OCI-LY7 (cell line): ENCODE measurements at regions not wholly inside any gene's neighbourhood (a gene's known extent, or its start where the extent isn't known, plus 50 kb on each side); places are given as distances from the start of the nearest gene placed in this dataset.

Experiments
- EZH2phosphoT487 ChIP-seq: fragments of 200-600 bp; sonication (generic); IDR thresholded peaks from 2 replicates; pipeline ENCODE4 v1.6.1; 2018; ENCODE audit warnings: low read depth, borderline replicate concordance, mild to moderate bottlenecking, mixed run types, antibody characterized with exemption, low read length, moderate library complexity, mixed read lengths
- TF ChIP-seq, protein P1 (sequence below): fragments of 200-600 bp; sonication (generic); conservative IDR thresholded peaks from 2 replicates; pipeline ENCODE4 v1.5.1; 2014; ENCODE audit warnings: mild to moderate bottlenecking, antibody characterized with exemption, low read length, moderate library complexity, mixed read lengths

DNA sequence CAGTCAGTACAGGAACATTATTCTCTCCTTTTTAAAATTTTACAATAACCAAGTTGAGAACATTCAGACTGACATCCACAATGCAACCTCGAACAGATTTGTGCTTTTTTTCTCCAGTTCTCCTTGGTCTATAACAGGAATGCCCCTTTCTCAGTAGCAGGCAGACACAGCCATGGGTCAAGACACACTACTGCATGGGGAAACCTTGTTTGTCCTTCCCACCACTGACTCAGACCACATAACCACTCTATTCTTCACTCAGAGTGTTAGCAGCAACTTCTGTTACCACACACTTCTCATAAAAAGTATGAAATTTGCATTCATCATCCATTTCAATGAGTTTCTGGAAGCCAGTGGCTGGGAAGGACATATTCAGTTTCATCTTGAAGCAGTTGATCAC is 421.7 kb downstream of the ADRA2A start:
- TF ChIP-seq, protein P1, sequence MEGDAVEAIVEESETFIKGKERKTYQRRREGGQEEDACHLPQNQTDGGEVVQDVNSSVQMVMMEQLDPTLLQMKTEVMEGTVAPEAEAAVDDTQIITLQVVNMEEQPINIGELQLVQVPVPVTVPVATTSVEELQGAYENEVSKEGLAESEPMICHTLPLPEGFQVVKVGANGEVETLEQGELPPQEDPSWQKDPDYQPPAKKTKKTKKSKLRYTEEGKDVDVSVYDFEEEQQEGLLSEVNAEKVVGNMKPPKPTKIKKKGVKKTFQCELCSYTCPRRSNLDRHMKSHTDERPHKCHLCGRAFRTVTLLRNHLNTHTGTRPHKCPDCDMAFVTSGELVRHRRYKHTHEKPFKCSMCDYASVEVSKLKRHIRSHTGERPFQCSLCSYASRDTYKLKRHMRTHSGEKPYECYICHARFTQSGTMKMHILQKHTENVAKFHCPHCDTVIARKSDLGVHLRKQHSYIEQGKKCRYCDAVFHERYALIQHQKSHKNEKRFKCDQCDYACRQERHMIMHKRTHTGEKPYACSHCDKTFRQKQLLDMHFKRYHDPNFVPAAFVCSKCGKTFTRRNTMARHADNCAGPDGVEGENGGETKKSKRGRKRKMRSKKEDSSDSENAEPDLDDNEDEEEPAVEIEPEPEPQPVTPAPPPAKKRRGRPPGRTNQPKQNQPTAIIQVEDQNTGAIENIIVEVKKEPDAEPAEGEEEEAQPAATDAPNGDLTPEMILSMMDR, result no peak
- no peak for TF ChIP-seq EZH2phosphoT487
